ENCODE measurements at regions not wholly inside any gene's neighbourhood (a gene's known extent, or its start where the extent isn't known, plus 50 kb on each side); places are given as distances from the start of the nearest gene placed in this dataset.

DNA sequence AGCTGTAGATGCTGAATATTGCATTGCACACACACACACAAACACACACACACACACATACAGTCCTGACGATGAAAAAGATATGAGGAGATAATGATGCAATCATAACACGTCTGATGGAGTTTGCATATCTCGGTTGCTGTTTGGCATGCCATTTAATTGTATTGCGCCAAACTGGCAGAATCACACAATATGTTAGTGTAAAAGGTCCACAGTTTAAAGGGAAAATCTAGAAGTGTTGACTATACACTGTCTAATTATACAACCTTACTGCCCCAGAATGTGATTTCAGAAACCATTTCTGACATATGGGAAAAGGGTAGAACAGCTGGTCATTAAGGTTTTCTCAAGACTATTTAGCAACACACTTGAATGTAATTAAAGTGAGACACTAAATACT is 123.7 kb upstream of the PROX1 start:
- no peak for DNase-seq (ENCODE audit: low read depth, low spot score)

DNA sequence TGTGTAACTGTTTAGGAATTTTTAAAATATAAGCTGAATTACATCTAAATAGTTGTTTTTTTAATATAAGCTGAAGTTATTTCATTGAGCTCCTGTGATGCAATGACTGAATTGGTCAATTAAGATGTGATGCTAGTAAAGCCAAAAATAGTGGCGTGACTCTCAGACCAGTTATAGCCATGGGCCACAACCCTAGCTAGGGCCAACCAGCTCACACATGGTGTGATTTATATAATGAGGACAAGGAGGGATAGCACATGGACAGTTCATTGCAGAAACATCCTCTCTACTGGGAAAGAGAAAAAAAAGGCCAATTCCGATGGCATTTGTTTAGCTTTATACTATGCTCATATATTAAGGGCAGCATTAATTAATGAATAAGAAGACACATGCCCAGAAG is 119.3 kb upstream of the PROX1 start:
- DNase-seq (ENCODE audit: low read depth, low spot score), result no peak

DNA sequence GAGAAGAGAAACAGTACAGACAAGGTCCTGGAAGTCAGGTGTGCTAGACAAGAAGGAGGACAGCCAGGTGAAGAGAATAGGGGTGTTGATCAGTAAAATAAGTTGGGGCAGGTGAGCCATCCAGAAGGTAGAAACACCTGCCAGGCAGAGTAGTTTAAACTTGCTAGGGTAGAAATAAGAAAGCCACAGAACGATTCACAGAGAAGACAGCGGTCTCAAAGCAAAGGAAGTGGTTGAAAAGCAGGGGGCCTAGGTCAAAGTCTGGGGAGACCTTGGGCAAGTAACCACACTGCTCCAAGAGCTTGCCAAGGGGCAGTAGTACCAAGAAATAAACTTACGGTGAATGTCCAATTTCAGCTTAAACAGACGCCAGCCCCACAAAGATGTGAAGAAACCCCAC is 116.6 kb upstream of the PROX1 start:
- DNase-seq (ENCODE audit: low read depth, low spot score), result no peak

DNA sequence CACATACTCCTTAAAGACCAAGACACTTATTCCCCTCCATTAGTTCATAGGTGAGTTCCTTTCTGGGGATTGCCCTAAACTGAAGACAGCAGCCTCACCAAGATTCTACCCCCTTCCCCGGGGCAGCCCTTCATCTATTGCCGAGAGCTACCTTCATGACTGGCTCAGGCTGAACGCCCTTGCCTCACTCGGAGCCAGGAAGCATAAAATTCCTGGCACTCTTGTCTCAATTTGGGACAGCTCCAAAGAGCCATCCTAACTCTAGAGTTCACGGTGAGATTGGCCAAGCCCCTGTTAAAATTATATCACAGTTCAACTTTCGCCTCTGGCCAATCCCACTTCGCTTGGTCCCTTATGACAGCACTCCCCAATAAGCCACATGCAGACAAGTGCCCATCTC is 113.0 kb upstream of the PROX1 start:
- DNase-seq (ENCODE audit: low read depth, low spot score), result no peak

DNA sequence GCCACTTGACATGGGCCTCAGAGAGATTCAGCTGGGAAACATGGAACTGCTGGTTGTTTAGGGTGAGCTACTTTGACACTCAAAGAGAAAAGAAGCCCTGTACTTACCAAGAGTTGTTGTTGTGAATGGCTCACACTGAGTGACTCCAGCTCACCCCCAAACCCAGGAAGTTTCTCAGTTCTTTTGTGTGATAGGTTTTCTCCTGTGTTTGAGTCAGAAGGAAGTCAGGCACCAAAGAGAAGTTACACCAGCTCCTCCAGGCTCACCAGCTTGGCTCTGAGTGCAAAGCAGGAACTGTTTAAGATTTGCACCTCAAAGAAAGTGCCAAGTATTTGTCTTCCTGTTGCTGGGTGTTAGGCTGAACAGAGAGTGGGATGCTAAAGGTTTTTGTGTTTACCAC is 111.2 kb upstream of the PROX1 start:
- no peak for DNase-seq (ENCODE audit: low read depth, low spot score)

DNA sequence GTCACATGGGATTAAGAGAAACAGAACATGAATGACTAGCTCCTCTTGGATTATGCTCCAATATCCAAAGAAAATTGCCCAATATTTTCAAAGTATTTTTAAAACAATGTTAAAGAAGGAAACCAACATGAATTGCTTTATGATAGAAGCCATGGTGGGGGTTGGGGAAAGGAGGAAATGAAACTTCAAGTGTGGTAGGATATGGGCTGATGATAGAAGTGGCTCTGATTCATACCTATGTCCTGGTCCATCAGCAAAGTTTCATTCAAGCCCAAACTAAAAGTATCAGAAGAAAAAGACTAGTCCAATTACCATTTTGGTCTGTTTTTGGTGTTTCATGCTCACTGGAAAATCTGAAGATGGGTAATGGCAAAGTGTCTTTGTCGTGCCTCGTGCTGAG is 104.2 kb upstream of the PROX1 start:
- no peak for DNase-seq (ENCODE audit: low read depth, low spot score)

DNA sequence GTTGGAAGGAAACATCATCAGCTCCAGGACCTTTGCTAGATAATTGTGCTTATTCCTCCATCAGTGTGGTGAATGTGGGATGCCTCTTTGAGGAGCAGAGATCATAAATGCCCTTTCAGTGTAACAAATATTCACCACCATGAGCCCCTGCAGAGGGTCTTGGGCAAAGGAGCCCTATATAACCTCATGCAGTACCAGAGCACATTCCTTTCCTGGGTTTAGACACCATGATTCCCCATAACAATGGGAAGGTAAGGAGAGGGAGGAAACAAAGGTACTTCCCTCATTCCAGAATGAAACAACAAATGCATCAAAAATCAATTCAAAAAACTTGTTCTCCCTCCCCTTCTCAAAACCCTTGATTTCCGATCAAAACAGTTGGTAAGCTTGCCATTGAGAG is 103.4 kb upstream of the PROX1 start:
- DNase-seq (ENCODE audit: low read depth, low spot score), result no peak

DNA sequence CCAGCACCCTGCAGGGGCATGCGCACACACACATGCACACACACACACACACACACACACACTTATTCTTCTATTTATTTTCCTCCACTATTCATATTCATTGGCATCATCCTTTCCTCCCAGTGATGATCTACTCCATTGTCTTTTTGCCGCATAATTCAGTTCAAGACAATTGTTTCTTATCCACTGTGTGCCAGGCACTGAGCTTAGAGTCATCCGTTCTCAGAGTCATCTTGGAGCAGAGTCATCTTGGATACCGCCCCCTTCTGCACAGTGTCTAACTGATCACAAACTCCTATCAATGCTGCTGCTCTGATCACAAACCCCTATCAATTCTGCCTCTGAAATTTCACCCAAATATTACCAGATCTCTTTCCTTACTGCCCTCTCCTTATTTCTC is 102.8 kb upstream of the PROX1 start:
- no peak for DNase-seq (ENCODE audit: low read depth, low spot score)

DNA sequence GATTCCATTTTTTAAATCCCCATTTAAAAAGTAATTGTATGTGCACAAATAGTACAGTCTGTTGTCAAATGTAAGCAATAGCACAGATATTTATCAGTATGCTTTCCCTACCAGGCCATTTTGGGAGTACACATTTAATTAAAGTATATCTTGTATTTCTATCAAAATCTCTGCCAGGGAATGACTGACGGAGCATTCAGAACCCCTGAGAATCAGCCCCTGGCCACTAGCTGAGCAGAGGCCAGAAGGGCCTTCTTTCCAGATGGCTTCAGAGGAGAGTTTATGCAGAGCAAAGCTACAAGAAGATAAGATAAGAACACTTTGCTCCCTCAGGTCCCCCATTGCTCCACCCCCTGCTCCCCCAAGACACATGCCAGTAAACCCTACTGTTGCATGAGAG is 99.9 kb upstream of the PROX1 start:
- no peak for DNase-seq (ENCODE audit: low read depth, low spot score)

DNA sequence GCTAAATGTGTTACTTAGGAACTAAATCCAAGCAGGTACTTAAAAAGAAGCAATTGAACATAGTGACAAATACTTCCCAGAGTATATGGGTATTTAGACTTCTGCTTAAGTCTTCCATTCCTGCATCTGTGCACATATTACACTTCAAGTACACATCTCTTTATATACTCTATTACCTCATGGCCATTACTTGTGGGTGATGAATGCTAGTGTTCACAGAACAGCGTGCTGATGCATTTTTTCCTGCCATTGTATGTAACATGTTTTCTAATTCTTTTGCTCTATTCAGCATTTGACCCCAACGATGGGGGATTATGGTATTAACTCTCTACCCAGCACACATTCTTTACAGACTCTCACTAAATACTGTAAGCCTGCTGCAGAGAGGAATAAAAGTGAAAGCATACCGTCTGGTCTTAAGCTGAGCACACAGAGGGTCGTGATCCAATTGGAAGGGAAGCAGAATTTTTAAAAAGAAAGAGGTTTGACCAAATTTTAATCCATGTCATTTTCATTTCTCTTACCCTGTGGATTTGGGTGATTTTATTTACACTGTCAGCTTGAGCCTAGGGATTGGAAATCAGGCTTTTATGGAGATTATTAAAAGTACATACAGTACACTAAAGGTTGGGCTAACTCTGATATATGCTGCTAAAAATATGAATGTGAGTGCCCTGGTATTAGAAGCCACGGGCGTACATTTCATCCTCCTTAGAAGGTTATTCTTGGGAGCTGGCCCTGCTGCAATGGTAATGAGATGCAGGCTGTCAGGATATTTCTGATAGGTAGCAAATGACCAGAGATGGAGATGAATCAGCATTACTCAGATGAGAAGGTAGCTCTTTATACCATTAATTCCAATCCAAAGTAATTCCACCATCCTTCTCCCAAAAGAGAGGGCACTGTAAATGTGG is 95.5 kb upstream of the PROX1 start:
- no peak for DNase-seq (ENCODE audit: low read depth, low spot score)

DNA sequence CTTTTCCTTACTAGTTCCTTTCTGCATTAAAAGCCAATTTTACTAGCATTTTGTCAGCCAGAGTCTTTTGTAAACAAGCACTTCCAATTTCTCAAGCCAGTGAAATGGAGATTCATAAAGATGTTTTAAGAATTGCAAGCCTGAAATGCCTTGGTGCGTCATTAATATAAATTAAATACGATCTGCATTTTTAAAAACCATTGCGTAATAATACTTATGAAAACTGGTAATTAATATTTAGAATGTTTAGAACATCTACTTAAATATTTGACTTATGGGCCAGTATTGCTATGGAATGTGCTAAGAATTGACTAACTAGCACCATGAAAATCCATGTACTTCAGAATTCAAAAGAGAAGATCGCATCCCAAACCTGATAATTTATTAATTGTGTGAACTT is 89.1 kb upstream of the PROX1 start:
- no peak for DNase-seq (ENCODE audit: low read depth, low spot score)

DNA sequence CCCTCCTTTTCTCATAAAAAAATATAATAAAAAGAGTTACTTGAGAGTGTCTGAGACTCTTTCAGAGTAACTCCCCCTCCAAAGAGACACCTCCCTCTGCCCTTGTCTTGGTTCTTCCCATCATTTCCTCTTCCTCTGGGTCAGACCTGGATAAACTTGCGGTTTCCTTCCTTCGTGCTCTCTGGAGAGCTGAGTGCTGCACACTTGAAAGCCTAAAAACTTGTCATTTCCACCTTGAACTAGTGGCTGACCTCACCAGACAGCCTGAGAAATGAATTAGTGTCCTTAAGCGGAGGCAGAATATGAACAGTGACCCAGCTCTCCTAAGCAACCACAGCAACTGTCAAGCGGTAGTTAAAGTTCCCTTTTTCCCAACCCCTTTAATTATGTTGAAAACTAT is 88.4 kb upstream of the PROX1 start:
- no peak for DNase-seq (ENCODE audit: low read depth, low spot score)

DNA sequence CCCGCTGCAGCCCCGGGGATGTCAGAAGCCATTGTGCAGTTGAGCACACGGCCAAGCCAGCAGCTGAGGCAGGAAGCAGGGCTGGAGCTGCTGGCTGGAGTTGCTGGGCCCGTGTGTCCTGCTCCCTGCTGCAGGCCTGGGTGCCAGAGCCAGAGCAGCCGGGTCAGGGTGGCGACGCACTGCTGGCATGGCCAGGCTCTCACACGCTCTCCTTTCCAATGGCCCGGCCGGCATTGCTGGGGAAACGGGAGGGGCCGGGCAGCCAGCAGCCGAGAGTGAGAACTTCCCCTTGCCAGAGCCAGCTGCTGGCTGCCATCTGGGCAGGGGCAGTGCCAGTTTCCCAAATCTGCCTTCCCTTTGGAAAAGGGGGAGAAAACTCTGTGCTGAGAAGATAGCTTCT is 82.4 kb upstream of the PROX1 start:
- no peak for DNase-seq (ENCODE audit: low read depth, low spot score)

DNA sequence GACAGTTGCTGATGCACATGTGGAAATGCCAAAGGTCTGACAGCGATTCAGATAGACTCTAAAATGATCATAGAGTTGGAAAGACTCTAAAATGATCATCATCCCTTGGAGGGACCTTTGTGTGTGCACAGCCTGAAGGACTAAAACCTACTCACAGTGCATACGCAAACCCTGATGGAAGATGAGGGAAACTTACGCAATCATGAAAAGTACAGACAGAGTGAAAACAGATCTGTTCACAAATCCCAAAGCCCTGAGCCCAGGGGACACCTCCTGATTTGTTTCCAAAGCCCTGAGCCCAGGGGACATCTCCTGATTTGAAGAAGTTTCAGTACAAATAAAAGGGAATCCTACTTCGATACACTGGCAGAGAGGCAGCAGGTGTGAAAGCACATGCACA is 79.3 kb upstream of the PROX1 start:
- no peak for DNase-seq (ENCODE audit: low read depth, low spot score)

DNA sequence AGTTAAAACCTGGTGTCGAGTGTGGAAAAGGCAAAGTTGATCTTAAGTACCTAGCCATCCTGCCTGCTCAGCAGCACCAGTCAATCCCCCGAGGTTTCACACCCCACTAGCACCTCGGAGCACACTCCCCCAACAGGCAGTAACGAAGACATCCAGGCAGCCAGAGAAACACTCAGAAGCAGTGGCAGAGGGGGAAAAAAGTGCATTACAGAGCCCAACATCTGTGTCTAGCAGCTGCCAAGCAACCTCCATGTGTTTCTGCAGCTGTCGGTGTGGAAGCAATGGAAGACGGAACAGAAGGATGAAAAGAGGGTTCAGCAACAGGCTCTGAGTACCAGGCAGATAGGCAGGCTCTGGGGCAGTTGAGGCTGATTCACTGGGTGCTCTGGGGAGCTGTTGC is 73.4 kb upstream of the PROX1 start:
- DNase-seq (ENCODE audit: low read depth, low spot score), result no peak

DNA sequence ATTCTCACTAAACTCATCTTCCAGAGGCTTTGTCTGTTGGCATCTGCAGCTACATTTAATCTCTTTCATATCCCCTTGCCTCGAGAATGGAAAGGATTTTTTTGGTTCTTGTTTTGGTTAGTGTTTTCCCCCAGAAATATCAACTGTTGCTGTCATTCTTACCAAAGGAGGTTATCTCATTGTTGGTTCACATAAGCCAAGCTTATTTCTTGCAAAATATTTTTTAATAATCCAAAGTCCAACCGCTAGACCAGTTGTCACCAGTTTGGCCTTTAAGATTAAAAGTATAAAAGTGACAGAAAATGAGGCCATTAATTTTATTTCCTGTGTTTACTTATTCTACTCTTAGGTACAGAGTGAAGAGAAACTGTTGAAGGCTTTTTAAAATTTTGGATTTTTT is 66.5 kb upstream of the PROX1 start:
- DNase-seq (ENCODE audit: low read depth, low spot score), result no peak

DNA sequence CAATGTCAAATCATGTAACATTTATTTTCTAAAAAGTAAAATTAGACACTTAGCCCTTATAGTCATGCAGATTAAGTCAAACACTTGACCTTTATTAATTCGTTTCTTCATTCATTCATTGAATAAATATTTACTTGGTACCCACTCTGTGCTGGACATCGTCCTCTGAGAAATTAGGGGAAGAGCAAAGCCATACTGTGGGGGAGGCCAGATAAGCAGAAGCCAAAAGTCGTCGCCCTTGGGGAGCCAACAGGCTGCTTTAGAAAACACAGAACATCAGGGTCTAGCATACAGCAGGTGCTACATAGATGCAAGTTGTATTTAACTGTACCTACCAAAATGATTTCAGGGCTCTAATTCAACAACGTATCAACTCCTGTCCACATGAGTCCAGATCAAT is 66.1 kb upstream of the PROX1 start:
- DNase-seq (ENCODE audit: low read depth, low spot score), result no peak

DNA sequence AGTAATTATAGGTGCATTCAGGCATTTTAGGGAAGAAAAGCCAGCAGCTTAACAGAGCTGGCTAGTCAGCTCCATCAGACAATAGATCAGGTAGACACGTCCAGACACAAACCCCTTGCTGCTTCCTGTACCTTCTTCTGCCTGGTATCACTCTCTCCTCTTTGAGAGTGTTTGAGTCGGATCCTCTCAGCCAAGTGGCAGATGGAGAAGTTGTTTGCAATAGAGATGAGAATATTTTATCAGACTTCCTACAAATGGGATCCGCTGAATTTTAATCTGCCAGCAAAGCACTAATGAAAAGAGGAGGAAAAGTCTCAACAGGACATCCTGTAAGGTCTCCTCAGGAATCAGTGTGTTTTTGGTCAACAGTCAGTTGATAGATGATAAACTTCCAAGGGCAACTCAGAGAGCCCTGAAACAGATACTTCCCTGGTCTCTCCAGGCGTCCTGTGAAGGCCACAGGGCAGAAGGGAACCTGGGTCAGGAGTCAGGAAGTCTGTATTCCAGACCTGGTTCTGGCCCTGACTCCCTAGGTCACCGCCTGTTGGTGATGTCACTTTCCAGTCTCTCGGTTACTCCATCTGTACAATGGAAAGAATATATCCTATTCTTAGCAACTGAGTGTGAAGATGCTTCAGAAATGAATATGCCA is 62.1 kb upstream of the PROX1 start:
- DNase-seq (ENCODE audit: low read depth, low spot score), result no peak

DNA sequence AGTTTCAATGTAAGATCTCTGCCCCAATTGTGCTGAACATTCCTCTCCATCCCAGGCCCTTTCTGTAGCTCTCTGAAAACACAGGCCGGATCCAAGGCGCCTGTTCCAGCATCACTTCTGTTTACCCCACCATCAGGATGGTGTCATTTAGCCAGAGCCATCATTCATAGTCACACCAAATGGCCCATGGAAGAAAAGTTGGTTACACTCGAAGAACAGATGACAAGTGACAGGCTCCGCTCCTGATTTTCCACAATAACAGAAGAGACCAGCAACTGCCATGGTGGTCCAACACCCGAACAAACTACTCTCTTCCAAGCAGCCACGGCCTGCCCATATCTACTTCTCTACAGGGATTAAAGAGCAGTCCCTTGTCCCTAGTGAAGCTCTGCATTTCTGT is 59.9 kb upstream of the PROX1 start:
- DNase-seq (ENCODE audit: low read depth, low spot score), result no peak

DNA sequence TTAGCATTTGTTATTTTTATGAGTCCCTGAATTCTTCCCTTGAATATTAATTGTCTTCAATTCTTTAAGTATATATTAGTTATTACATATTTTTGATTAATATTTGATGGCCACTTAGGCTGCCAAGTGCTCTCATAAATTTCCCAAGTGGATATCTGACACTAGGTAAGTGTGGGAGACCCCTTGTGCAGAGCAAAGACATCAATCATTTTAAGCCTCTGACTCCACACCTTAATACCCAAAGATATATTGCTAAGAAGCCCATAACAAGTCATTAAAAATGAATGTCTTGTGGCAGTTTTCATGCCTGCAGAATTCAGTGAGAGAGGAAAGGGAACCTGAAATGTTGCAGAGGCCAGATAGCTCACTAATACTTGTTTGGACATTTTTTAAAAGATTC is 58.4 kb upstream of the PROX1 start:
- no peak for DNase-seq (ENCODE audit: low read depth, low spot score)

DNA sequence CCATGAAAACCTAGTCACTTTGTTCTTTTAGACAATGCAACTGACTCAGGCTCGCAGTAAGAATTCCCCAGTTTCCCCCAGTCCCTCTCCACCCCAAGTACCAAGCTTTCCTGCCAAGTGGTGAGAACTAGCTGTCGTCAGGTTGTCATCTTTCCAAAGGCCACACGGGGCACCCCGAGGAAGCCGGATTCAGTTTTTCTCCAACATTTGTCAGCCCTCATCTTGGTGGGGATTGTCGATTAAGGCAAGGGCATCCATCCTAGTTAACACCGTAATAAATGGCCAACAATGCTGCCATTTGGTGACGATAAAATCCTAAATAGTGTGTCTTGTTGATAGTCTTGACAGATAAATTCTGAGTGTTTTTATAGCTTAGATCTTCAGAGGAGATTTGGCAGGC is 55.9 kb upstream of the PROX1 start:
- no peak for DNase-seq (ENCODE audit: low read depth, low spot score)

DNA sequence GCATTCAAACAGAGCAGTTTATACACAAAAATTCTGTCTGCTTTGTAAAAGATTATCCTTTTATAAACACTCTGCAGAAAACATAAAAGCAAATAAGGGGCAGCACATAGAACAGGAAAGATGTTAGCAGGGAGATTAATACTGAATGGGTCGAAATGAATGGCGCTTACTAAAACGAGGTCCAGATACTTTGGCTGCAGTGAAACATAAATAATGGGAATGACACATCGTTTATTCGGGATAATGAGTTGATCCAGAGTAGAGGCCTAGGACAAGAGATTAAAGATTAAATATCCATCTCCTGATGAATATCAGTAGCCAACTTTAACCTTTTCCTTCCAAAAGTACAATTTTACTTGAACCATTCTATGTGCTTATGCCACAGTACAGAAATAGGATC is 54.4 kb upstream of the PROX1 start:
- DNase-seq (ENCODE audit: low read depth, low spot score), result no peak

DNA sequence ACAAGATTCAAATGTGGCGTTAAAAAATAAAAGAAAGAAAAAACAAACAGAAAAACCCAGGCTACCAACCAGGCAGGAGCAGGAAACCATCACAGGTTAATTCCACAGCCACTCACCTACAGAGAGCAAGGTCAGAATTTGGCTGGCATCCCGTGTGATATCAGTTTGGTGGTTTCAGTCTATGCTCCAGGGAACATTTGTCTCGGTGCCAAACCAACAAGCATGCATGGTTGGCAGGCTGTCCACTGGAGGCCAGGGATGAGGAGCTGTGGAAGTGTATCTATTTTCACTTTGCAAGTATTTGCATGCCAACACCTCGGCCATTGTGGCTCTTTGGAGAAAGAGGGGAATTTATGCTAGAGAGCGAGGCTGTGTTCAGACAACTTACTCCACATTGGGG is 53.1 kb upstream of the PROX1 start:
- DNase-seq (ENCODE audit: low read depth, low spot score), result no peak

Measured in pulmonary artery endothelial cell (primary cell).